ENCODE measurements at regions not wholly inside any gene's neighbourhood (a gene's known extent, or its start where the extent isn't known, plus 50 kb on each side); places are given as distances from the start of the nearest gene placed in this dataset.
"Not testable (repeated sequence)": the region's sequence is repeated elsewhere in the genome, so short reads cannot be mapped to it uniquely, and the experiment has no call there.

- H3K9me3 ChIP-seq (ENCODE audit: control insufficient read depth, insufficient read depth, low read length), result peaks cover 3% of the 10 kb centered on the region; the same call in 1 of the 2 replicates
- no peaks in the 10 kb centered on the region for H3K4me1 ChIP-seq (ENCODE audit: control insufficient read depth, insufficient read depth, low read length)
- no peaks in the 10 kb centered on the region for H3K36me3 ChIP-seq (ENCODE audit: control insufficient read depth, insufficient read depth, low read length)
- H3K9ac ChIP-seq (ENCODE audit: low read depth, low read length), result no peak overlapping the region
- no peak overlapping the region for H3K4me3 ChIP-seq (ENCODE audit: low read depth, low read length)
- H3K27me3 ChIP-seq (ENCODE audit: control insufficient read depth, insufficient read depth, low read length), result no peaks in the 10 kb centered on the region
- H3K27ac ChIP-seq (ENCODE audit: low read depth, low read length), result no peak overlapping the region
Observed at GRCh38 chr4:124817531-124817930, 105.0 kb upstream of the ANKRD50 start.

GRCh38 chr4:124812203-124812602, 99.7 kb upstream of the ANKRD50 start:
- H3K9ac ChIP-seq (ENCODE audit: low read depth, low read length); H3K36me3 ChIP-seq (ENCODE audit: control insufficient read depth, insufficient read depth, low read length); H3K4me3 ChIP-seq (ENCODE audit: low read depth, low read length); H3K27ac ChIP-seq (ENCODE audit: low read depth, low read length); H3K27me3 ChIP-seq (ENCODE audit: control insufficient read depth, insufficient read depth, low read length): not testable (repeated sequence)
- H3K9me3 ChIP-seq (ENCODE audit: control insufficient read depth, insufficient read depth, low read length), result peaks cover 15% of the 10 kb centered on the region
- peaks cover 26% of the 10 kb centered on the region for H3K4me1 ChIP-seq (ENCODE audit: control insufficient read depth, insufficient read depth, low read length)

GRCh38 chr4:124810827-124811226, 98.3 kb upstream of the ANKRD50 start:
- H3K9me3 ChIP-seq (ENCODE audit: control insufficient read depth, insufficient read depth, low read length), result peaks cover 15% of the 10 kb centered on the region
- peak overlapping the region; percentile 22 for H3K27ac ChIP-seq (ENCODE audit: low read depth, low read length)
- H3K27me3 ChIP-seq (ENCODE audit: control insufficient read depth, insufficient read depth, low read length), result no peaks in the 10 kb centered on the region
- H3K4me3 ChIP-seq (ENCODE audit: low read depth, low read length), result no peak overlapping the region; the same call in 1 of the 2 replicates
- no peaks in the 10 kb centered on the region for H3K36me3 ChIP-seq (ENCODE audit: control insufficient read depth, insufficient read depth, low read length)
- H3K9ac ChIP-seq (ENCODE audit: low read depth, low read length), result no peak overlapping the region
- peaks cover 29% of the 10 kb centered on the region for H3K4me1 ChIP-seq (ENCODE audit: control insufficient read depth, insufficient read depth, low read length)

- H3K36me3 ChIP-seq (ENCODE audit: control insufficient read depth, insufficient read depth, low read length), result no peaks in the 10 kb centered on the region
- 0 out of 2 replicates have a peak overlapping the region, but pooled peaks have one; percentile 5 for H3K9ac ChIP-seq (ENCODE audit: low read depth, low read length)
- peaks cover 11% of the 10 kb centered on the region for H3K9me3 ChIP-seq (ENCODE audit: control insufficient read depth, insufficient read depth, low read length)
- H3K4me1 ChIP-seq (ENCODE audit: control insufficient read depth, insufficient read depth, low read length), result peaks cover 29% of the 10 kb centered on the region
- H3K27me3 ChIP-seq (ENCODE audit: control insufficient read depth, insufficient read depth, low read length), result no peaks in the 10 kb centered on the region
- peak overlapping the region; percentile 60 for H3K27ac ChIP-seq (ENCODE audit: low read depth, low read length)
- H3K4me3 ChIP-seq (ENCODE audit: low read depth, low read length), result no peak overlapping the region
Observed at GRCh38 chr4:124807421-124807820, 94.9 kb upstream of the ANKRD50 start.

GRCh38 chr4:124806403-124806802, 93.9 kb upstream of the ANKRD50 start:
- Histone ChIP-seq H3K4me3 (ENCODE audit: low read depth, low read length) (no peak overlapping the region), H3K36me3 (ENCODE audit: control insufficient read depth, insufficient read depth, low read length) (no peaks in the 10 kb centered on the region), H3K9me3 (ENCODE audit: control insufficient read depth, insufficient read depth, low read length) (peaks cover 2% of the 10 kb centered on the region; the same call in 1 of the 2 replicates), H3K4me1 (ENCODE audit: control insufficient read depth, insufficient read depth, low read length) (peaks cover 29% of the 10 kb centered on the region), H3K27me3 (ENCODE audit: control insufficient read depth, insufficient read depth, low read length) (no peaks in the 10 kb centered on the region), H3K27ac (ENCODE audit: low read depth, low read length) (no peak overlapping the region), H3K9ac (ENCODE audit: low read depth, low read length) (no peak overlapping the region)

- Histone ChIP-seq H3K9me3 (ENCODE audit: control insufficient read depth, insufficient read depth, low read length) (no peaks in the 10 kb centered on the region), H3K27me3 (ENCODE audit: control insufficient read depth, insufficient read depth, low read length) (no peaks in the 10 kb centered on the region), H3K36me3 (ENCODE audit: control insufficient read depth, insufficient read depth, low read length) (no peaks in the 10 kb centered on the region), H3K4me3 (ENCODE audit: low read depth, low read length) (no peak overlapping the region), H3K9ac (ENCODE audit: low read depth, low read length) (no peak overlapping the region), H3K4me1 (ENCODE audit: control insufficient read depth, insufficient read depth, low read length) (peaks cover 12% of the 10 kb centered on the region), H3K27ac (ENCODE audit: low read depth, low read length) (no peak overlapping the region)
Observed at GRCh38 chr4:124804584-124804983, 92.1 kb upstream of the ANKRD50 start.

- Histone ChIP-seq H3K36me3 (ENCODE audit: control insufficient read depth, insufficient read depth, low read length) (no peaks in the 10 kb centered on the region), H3K4me3 (ENCODE audit: low read depth, low read length) (no peak overlapping the region), H3K9ac (ENCODE audit: low read depth, low read length) (no peak overlapping the region), H3K27ac (ENCODE audit: low read depth, low read length) (no peak overlapping the region), H3K4me1 (ENCODE audit: control insufficient read depth, insufficient read depth, low read length) (peaks cover 10% of the 10 kb centered on the region), H3K9me3 (ENCODE audit: control insufficient read depth, insufficient read depth, low read length) (no peaks in the 10 kb centered on the region), H3K27me3 (ENCODE audit: control insufficient read depth, insufficient read depth, low read length) (no peaks in the 10 kb centered on the region)
Observed at GRCh38 chr4:124804041-124804440, 91.5 kb upstream of the ANKRD50 start.

- no peaks in the 10 kb centered on the region for H3K9me3 ChIP-seq (ENCODE audit: control insufficient read depth, insufficient read depth, low read length)
- H3K4me1 ChIP-seq (ENCODE audit: control insufficient read depth, insufficient read depth, low read length), result peaks cover 10% of the 10 kb centered on the region
- no peak overlapping the region for H3K4me3 ChIP-seq (ENCODE audit: low read depth, low read length)
- H3K36me3 ChIP-seq (ENCODE audit: control insufficient read depth, insufficient read depth, low read length), result no peaks in the 10 kb centered on the region
- no peak overlapping the region for H3K9ac ChIP-seq (ENCODE audit: low read depth, low read length)
- no peak overlapping the region for H3K27ac ChIP-seq (ENCODE audit: low read depth, low read length)
- no peaks in the 10 kb centered on the region for H3K27me3 ChIP-seq (ENCODE audit: control insufficient read depth, insufficient read depth, low read length)
Observed at GRCh38 chr4:124803641-124804040, 91.1 kb upstream of the ANKRD50 start.

GRCh38 chr4:124803026-124803425, 90.5 kb upstream of the ANKRD50 start:
- H3K4me1 ChIP-seq (ENCODE audit: control insufficient read depth, insufficient read depth, low read length), result peaks cover 10% of the 10 kb centered on the region
- H3K36me3 ChIP-seq (ENCODE audit: control insufficient read depth, insufficient read depth, low read length), result no peaks in the 10 kb centered on the region
- H3K27ac ChIP-seq (ENCODE audit: low read depth, low read length), result no peak overlapping the region
- no peak overlapping the region for H3K9ac ChIP-seq (ENCODE audit: low read depth, low read length)
- H3K27me3 ChIP-seq (ENCODE audit: control insufficient read depth, insufficient read depth, low read length), result no peaks in the 10 kb centered on the region
- no peak overlapping the region for H3K4me3 ChIP-seq (ENCODE audit: low read depth, low read length)
- H3K9me3 ChIP-seq (ENCODE audit: control insufficient read depth, insufficient read depth, low read length), result no peaks in the 10 kb centered on the region

- Histone ChIP-seq H3K9ac (ENCODE audit: low read depth, low read length) (no peak overlapping the region), H3K4me1 (ENCODE audit: control insufficient read depth, insufficient read depth, low read length) (no peaks in the 10 kb centered on the region), H3K36me3 (ENCODE audit: control insufficient read depth, insufficient read depth, low read length) (no peaks in the 10 kb centered on the region), H3K27ac (ENCODE audit: low read depth, low read length) (no peak overlapping the region), H3K4me3 (ENCODE audit: low read depth, low read length) (no peak overlapping the region), H3K9me3 (ENCODE audit: control insufficient read depth, insufficient read depth, low read length) (no peaks in the 10 kb centered on the region), H3K27me3 (ENCODE audit: control insufficient read depth, insufficient read depth, low read length) (no peaks in the 10 kb centered on the region)
Observed at GRCh38 chr4:124797223-124797622, 84.7 kb upstream of the ANKRD50 start.

GRCh38 chr4:124790471-124790870, 77.9 kb upstream of the ANKRD50 start:
- no peaks in the 10 kb centered on the region for H3K27me3 ChIP-seq (ENCODE audit: control insufficient read depth, insufficient read depth, low read length)
- no peaks in the 10 kb centered on the region for H3K9me3 ChIP-seq (ENCODE audit: control insufficient read depth, insufficient read depth, low read length)
- no peaks in the 10 kb centered on the region for H3K36me3 ChIP-seq (ENCODE audit: control insufficient read depth, insufficient read depth, low read length)
- no peak overlapping the region for H3K4me3 ChIP-seq (ENCODE audit: low read depth, low read length)
- H3K27ac ChIP-seq (ENCODE audit: low read depth, low read length), result no peak overlapping the region
- no peak overlapping the region for H3K9ac ChIP-seq (ENCODE audit: low read depth, low read length)
- H3K4me1 ChIP-seq (ENCODE audit: control insufficient read depth, insufficient read depth, low read length), result 0 out of 2 replicates have a peak, but pooled peaks cover 6% of the 10 kb centered on the region

- H3K36me3 ChIP-seq (ENCODE audit: control insufficient read depth, insufficient read depth, low read length), result no peaks in the 10 kb centered on the region
- H3K4me1 ChIP-seq (ENCODE audit: control insufficient read depth, insufficient read depth, low read length), result 0 out of 2 replicates have a peak, but pooled peaks cover 6% of the 10 kb centered on the region
- no peak overlapping the region for H3K27ac ChIP-seq (ENCODE audit: low read depth, low read length)
- no peaks in the 10 kb centered on the region for H3K9me3 ChIP-seq (ENCODE audit: control insufficient read depth, insufficient read depth, low read length)
- no peak overlapping the region for H3K4me3 ChIP-seq (ENCODE audit: low read depth, low read length)
- H3K27me3 ChIP-seq (ENCODE audit: control insufficient read depth, insufficient read depth, low read length), result no peaks in the 10 kb centered on the region
- no peak overlapping the region for H3K9ac ChIP-seq (ENCODE audit: low read depth, low read length)
Observed at GRCh38 chr4:124786634-124787033, 74.1 kb upstream of the ANKRD50 start.

Measured in HUES48 (cell line).